ENCODE measurements at regions not wholly inside any gene's neighbourhood (a gene's known extent, or its start where the extent isn't known, plus 50 kb on each side); places are given as distances from the start of the nearest gene placed in this dataset.

DNA sequence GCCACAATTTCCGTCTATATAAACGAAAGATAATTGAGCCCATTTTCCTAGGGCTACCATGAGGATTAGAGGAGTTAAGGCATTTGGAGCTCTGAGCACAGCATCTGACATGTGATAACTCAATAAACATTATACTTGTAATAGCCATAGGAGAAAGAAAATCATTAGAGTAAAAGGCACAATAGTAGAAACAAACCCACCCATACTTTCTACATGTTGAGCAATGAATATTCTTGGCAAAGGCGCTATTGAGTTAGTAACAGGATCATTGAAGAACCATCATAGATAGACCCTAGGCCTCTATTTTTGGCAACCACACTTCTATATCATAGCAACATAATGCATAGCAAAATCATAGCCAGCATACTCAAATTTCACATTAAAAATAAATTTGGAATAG lies 664.1 kb downstream of the NOVA1 start:
- H3K27ac ChIP-seq (ENCODE audit: low read length) = no peak overlapping the region
- no peaks in the 10 kb centered on the region for H3K27me3 ChIP-seq (ENCODE audit: control insufficient read depth in 1 of 2, insufficient read depth in 2 of 2, low read length in 2 of 2)
- no peaks in the 10 kb centered on the region for H3K4me1 ChIP-seq (ENCODE audit: control insufficient read depth, insufficient read depth, low read length)
- no peak overlapping the region for H3K4me3 ChIP-seq (ENCODE audit: low read length in 2 of 2)
- H3K36me3 ChIP-seq (ENCODE audit: control insufficient read depth in 2 of 2, insufficient read depth in 2 of 2, low read length in 2 of 2) = no peaks in the 10 kb centered on the region
- H3K9ac ChIP-seq (ENCODE audit: low read length in 2 of 2) = no peak overlapping the region
- H3K9me3 ChIP-seq (ENCODE audit: control insufficient read depth in 2 of 2, low read length in 2 of 2) = no peaks in the 10 kb centered on the region

GRCh38 chr14:25929881-25930615 lies 667.8 kb downstream of the NOVA1 start:
- no peaks in the 10 kb centered on the region for H3K9me3 ChIP-seq (ENCODE audit: control insufficient read depth in 2 of 2, low read length in 2 of 2)
- H3K36me3 ChIP-seq (ENCODE audit: control insufficient read depth in 2 of 2, insufficient read depth in 2 of 2, low read length in 2 of 2) = no peaks in the 10 kb centered on the region
- no peak overlapping the region for H3K4me3 ChIP-seq (ENCODE audit: low read length in 2 of 2)
- no peak overlapping the region for H3K9ac ChIP-seq (ENCODE audit: low read length in 2 of 2)
- no peaks in the 10 kb centered on the region for H3K4me1 ChIP-seq (ENCODE audit: control insufficient read depth, insufficient read depth, low read length)
- no peak overlapping the region for H3K27ac ChIP-seq (ENCODE audit: low read length)
- H3K27me3 ChIP-seq (ENCODE audit: control insufficient read depth in 1 of 2, insufficient read depth in 2 of 2, low read length in 2 of 2) = no peaks in the 10 kb centered on the region

DNA sequence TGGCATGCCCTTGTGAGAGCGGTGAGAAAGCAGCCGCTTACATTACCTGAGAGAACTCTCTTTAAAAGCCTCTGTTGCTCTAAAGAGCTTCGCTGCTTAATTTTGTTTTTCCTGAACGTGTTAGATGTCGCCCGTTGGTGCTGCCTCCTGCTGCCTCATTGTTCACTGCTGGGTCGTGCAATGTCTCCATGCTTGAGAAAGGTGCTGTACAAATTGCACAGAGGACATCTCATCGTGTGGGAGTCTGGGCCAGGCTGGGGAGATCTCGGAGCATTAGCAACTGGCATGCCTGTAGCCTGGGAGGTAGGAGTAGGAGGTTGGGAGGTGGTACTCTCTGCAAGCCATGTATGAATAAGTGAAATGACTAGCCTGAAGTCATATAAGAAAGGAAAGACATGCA lies 686.0 kb downstream of the NOVA1 start:
- no peaks in the 10 kb centered on the region for H3K27me3 ChIP-seq (ENCODE audit: control insufficient read depth in 1 of 2, insufficient read depth in 2 of 2, low read length in 2 of 2)
- no peak overlapping the region for H3K27ac ChIP-seq (ENCODE audit: low read length)
- H3K4me3 ChIP-seq (ENCODE audit: low read length in 2 of 2) = no peak overlapping the region
- no peaks in the 10 kb centered on the region for H3K4me1 ChIP-seq (ENCODE audit: control insufficient read depth, insufficient read depth, low read length)
- no peak overlapping the region for H3K9ac ChIP-seq (ENCODE audit: low read length in 2 of 2)
- H3K9me3 ChIP-seq (ENCODE audit: control insufficient read depth in 2 of 2, low read length in 2 of 2) = no peaks in the 10 kb centered on the region
- H3K36me3 ChIP-seq (ENCODE audit: control insufficient read depth in 2 of 2, insufficient read depth in 2 of 2, low read length in 2 of 2) = no peaks in the 10 kb centered on the region

GRCh38 chr14:25909045-25909747 lies 688.6 kb downstream of the NOVA1 start:
- Histone ChIP-seq H3K27me3 (ENCODE audit: control insufficient read depth in 1 of 2, insufficient read depth in 2 of 2, low read length in 2 of 2) (no peaks in the 10 kb centered on the region), H3K9ac (ENCODE audit: low read length in 2 of 2) (no peak overlapping the region), H3K4me1 (ENCODE audit: control insufficient read depth, insufficient read depth, low read length) (no peaks in the 10 kb centered on the region), H3K4me3 (ENCODE audit: low read length in 2 of 2) (no peak overlapping the region), H3K36me3 (ENCODE audit: control insufficient read depth in 2 of 2, insufficient read depth in 2 of 2, low read length in 2 of 2) (no peaks in the 10 kb centered on the region), H3K27ac (ENCODE audit: low read length) (no peak overlapping the region), H3K9me3 (ENCODE audit: control insufficient read depth in 2 of 2, low read length in 2 of 2) (no peaks in the 10 kb centered on the region)

- Histone ChIP-seq H3K9me3 (ENCODE audit: control insufficient read depth in 2 of 2, low read length in 2 of 2) (no peaks in the 10 kb centered on the region), H3K4me3 (ENCODE audit: low read length in 2 of 2) (no peak overlapping the region), H3K4me1 (ENCODE audit: control insufficient read depth, insufficient read depth, low read length) (no peaks in the 10 kb centered on the region), H3K27me3 (ENCODE audit: control insufficient read depth in 1 of 2, insufficient read depth in 2 of 2, low read length in 2 of 2) (no peaks in the 10 kb centered on the region), H3K9ac (ENCODE audit: low read length in 2 of 2) (no peak overlapping the region), H3K27ac (ENCODE audit: low read length) (no peak overlapping the region), H3K36me3 (ENCODE audit: control insufficient read depth in 2 of 2, insufficient read depth in 2 of 2, low read length in 2 of 2) (no peaks in the 10 kb centered on the region)
These were observed 689.4 kb downstream of the NOVA1 start for GRCh38 chr14:25908277-25909044.

GRCh38 chr14:25904446-25904845 lies 693.4 kb downstream of the NOVA1 start:
- no peak overlapping the region for H3K9ac ChIP-seq (ENCODE audit: low read length in 2 of 2)
- H3K36me3 ChIP-seq (ENCODE audit: control insufficient read depth in 2 of 2, insufficient read depth in 2 of 2, low read length in 2 of 2) = no peaks in the 10 kb centered on the region
- peak overlapping the region in 1 of 2 donors; percentile 0 for H3K4me3 ChIP-seq (ENCODE audit: low read length in 2 of 2)
- peak overlapping the region; percentile 7 for H3K27ac ChIP-seq (ENCODE audit: low read length)
- H3K27me3 ChIP-seq (ENCODE audit: control insufficient read depth in 1 of 2, insufficient read depth in 2 of 2, low read length in 2 of 2) = no peaks in the 10 kb centered on the region
- no peaks in the 10 kb centered on the region for H3K9me3 ChIP-seq (ENCODE audit: control insufficient read depth in 2 of 2, low read length in 2 of 2)
- H3K4me1 ChIP-seq (ENCODE audit: control insufficient read depth, insufficient read depth, low read length) = no peaks in the 10 kb centered on the region

DNA sequence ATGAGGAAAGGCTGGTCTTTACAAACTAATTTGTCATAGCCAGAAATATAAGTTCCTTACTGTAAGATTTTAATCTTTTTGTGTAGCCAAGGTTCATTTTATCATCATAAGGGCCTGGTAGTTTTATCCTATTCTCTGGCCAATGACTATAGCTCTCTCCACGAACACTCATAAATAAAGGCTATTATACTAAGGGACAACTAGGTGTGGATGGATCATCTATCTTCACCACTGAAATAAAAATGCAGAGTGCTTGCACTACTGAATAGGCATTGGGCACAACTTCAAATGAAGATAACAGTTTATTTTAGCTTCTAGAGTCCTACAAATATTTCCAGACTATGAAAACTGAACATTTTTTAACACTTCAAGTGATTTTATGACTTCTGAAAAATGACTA lies 698.6 kb downstream of the NOVA1 start:
- H3K4me1 ChIP-seq (ENCODE audit: control insufficient read depth, insufficient read depth, low read length) = no peaks in the 10 kb centered on the region
- H3K4me3 ChIP-seq (ENCODE audit: low read length in 2 of 2) = no peak overlapping the region
- H3K9me3 ChIP-seq (ENCODE audit: control insufficient read depth in 2 of 2, low read length in 2 of 2) = no peaks in the 10 kb centered on the region
- no peaks in the 10 kb centered on the region for H3K36me3 ChIP-seq (ENCODE audit: control insufficient read depth in 2 of 2, insufficient read depth in 2 of 2, low read length in 2 of 2)
- H3K9ac ChIP-seq (ENCODE audit: low read length in 2 of 2) = no peak overlapping the region
- H3K27me3 ChIP-seq (ENCODE audit: control insufficient read depth in 1 of 2, insufficient read depth in 2 of 2, low read length in 2 of 2) = no peaks in the 10 kb centered on the region
- H3K27ac ChIP-seq (ENCODE audit: low read length) = no peak overlapping the region

DNA sequence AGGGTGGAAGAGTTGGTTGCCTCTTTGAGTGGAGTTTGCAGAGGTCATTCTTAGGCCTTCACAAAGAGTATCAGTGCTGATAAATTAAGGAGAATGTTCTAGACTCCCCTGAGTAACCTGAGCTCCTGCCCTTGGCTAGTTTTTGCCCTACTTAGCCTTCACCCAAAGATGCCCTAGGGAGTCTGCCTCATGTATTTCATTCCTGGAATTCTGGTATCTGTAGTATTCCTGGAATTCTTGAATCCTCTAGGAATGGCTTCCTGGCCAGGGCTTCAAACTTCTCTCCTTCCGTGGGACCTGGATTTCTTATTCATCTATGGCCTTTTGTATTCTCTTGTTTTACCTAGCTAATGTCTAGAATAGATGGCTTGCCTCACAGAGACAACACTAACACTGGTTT lies 701.1 kb downstream of the NOVA1 start:
- no peaks in the 10 kb centered on the region for H3K9me3 ChIP-seq (ENCODE audit: control insufficient read depth in 2 of 2, low read length in 2 of 2)
- no peaks in the 10 kb centered on the region for H3K27me3 ChIP-seq (ENCODE audit: control insufficient read depth in 1 of 2, insufficient read depth in 2 of 2, low read length in 2 of 2)
- no peaks in the 10 kb centered on the region for H3K36me3 ChIP-seq (ENCODE audit: control insufficient read depth in 2 of 2, insufficient read depth in 2 of 2, low read length in 2 of 2)
- no peak overlapping the region for H3K9ac ChIP-seq (ENCODE audit: low read length in 2 of 2)
- H3K4me1 ChIP-seq (ENCODE audit: control insufficient read depth, insufficient read depth, low read length) = no peaks in the 10 kb centered on the region
- no peak overlapping the region for H3K4me3 ChIP-seq (ENCODE audit: low read length in 2 of 2)
- H3K27ac ChIP-seq (ENCODE audit: low read length) = no peak overlapping the region

- Histone ChIP-seq H3K9ac (ENCODE audit: low read length in 2 of 2) (no peak overlapping the region), H3K27ac (ENCODE audit: low read length) (no peak overlapping the region), H3K9me3 (ENCODE audit: control insufficient read depth in 2 of 2, low read length in 2 of 2) (no peaks in the 10 kb centered on the region), H3K4me3 (ENCODE audit: low read length in 2 of 2) (no peak overlapping the region), H3K4me1 (ENCODE audit: control insufficient read depth, insufficient read depth, low read length) (no peaks in the 10 kb centered on the region), H3K36me3 (ENCODE audit: control insufficient read depth in 2 of 2, insufficient read depth in 2 of 2, low read length in 2 of 2) (no peaks in the 10 kb centered on the region), H3K27me3 (ENCODE audit: control insufficient read depth in 1 of 2, insufficient read depth in 2 of 2, low read length in 2 of 2) (no peaks in the 10 kb centered on the region)
These were observed 702.1 kb downstream of the NOVA1 start for GRCh38 chr14:25895740-25896139.

DNA sequence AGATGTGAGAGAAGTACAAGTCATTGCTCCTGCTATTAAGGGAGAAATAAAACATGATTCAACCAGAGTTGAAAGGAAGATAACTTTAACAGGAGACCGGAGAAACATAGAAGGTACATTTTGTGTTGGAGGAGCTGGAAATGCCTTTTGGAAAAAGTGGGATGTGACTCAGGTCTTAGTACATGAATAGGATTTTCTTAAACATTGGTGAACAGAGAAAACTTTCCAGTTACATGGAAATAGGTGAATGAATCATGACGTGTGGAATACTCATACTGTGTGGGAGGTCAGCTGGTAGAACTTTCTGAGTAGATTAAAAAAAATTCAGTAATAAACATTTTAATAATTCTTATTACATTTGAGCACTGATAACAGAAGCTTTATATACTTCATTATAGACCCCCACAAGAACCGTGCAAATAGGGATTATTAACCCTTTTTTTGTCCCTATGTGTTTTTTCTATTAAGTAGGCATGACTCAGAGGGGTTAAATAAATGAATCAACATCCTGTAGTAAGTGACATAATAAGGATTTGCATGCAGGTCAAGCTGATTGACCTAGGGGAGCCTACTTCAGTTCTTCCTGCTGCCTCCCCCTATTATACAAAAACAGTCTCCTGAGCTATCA lies 710.5 kb downstream of the NOVA1 start:
- H3K9me3 ChIP-seq (ENCODE audit: control insufficient read depth in 2 of 2, low read length in 2 of 2) = no peaks in the 10 kb centered on the region
- no peak overlapping the region for H3K4me3 ChIP-seq (ENCODE audit: low read length in 2 of 2)
- no peaks in the 10 kb centered on the region for H3K27me3 ChIP-seq (ENCODE audit: control insufficient read depth in 1 of 2, insufficient read depth in 2 of 2, low read length in 2 of 2)
- no peaks in the 10 kb centered on the region for H3K4me1 ChIP-seq (ENCODE audit: control insufficient read depth, insufficient read depth, low read length)
- no peak overlapping the region for H3K27ac ChIP-seq (ENCODE audit: low read length)
- H3K9ac ChIP-seq (ENCODE audit: low read length in 2 of 2) = no peak overlapping the region
- H3K36me3 ChIP-seq (ENCODE audit: control insufficient read depth in 2 of 2, insufficient read depth in 2 of 2, low read length in 2 of 2) = no peaks in the 10 kb centered on the region

Data from stomach smooth muscle (tissue), 2 donors.